CD4-positive, alpha-beta memory T cell (primary cell): ENCODE measurements at regions not wholly inside any gene's neighbourhood (a gene's known extent, or its start where the extent isn't known, plus 50 kb on each side); places are given as distances from the start of the nearest gene placed in this dataset.

ENCODE experiments used
- CTCF ChIA-PET: fragments of 350-600 bp; sonication (Branson Sonifier 250); formaldehyde crosslinking; loops from one replicate; lab custom pipeline; 2021; ENCODE audit warnings: inconsistent platforms; ENCODE audit not compliant: partially characterized antibody; lab: Charles Lee
- POLR2A ChIA-PET: fragments of 350-600 bp; sonication (Branson Sonifier 250); formaldehyde crosslinking; loops from one replicate; lab custom pipeline; 2021; ENCODE audit not compliant: partially characterized antibody; lab: Charles Lee
- DNase-seq, 5 donors: peaks; one replicate each; pipeline versions ENCODE4 v3.0.0 to v3.0.0-alpha.2; 2020 to 2022; ENCODE audit warnings: mixed read lengths in 1 of 5
- H3K27ac ChIP-seq: one replicate; pipeline ENCODE4 v1.7.0; 2013; ENCODE audit warnings: low read depth, low read length
- H3K27me3 ChIP-seq: 2 replicates; pipeline ENCODE4 v1.7.0; 2013; ENCODE audit warnings: mild to moderate bottlenecking, low read length, moderate library complexity; ENCODE audit not compliant: insufficient read depth
- H3K36me3 ChIP-seq: 2 replicates; pipeline ENCODE4 v1.7.0; 2013; ENCODE audit warnings: mild to moderate bottlenecking, low read length, moderate library complexity; ENCODE audit not compliant: insufficient read depth
- H3K4me1 ChIP-seq: 2 replicates; pipeline ENCODE4 v1.7.0; 2013; ENCODE audit warnings: mild to moderate bottlenecking, low read length, moderate library complexity; ENCODE audit not compliant: insufficient read depth
- H3K4me3 ChIP-seq, 2 donors: one replicate each; pipeline ENCODE4 v1.7.0; 2013; ENCODE audit warnings: low read length in 2 of 2, mild to moderate bottlenecking in 1 of 2
- H3K9me3 ChIP-seq, 2 donors: one replicate each; pipeline ENCODE4 v1.7.0; 2013; ENCODE audit warnings: low read length in 2 of 2, control low read depth in 1 of 2; ENCODE audit not compliant: control insufficient read depth in 1 of 2
- H3K27ac Mint-ChIP-seq, 7 donors: one replicate each; pipeline ENCODE4 v1.8.0; 2020 to 2021; ENCODE audit warnings: mixed read lengths in 7 of 7, mild to moderate bottlenecking in 6 of 7, inconsistent platforms in 3 of 7, moderate library complexity in 3 of 7
- H3K27me3 Mint-ChIP-seq, 2 donors: one replicate each; pipeline ENCODE4 v1.8.0; 2020 to 2021; ENCODE audit warnings: mixed read lengths in 2 of 2
- H3K36me3 Mint-ChIP-seq, 2 donors: one replicate each; pipeline ENCODE4 v1.8.0; 2020 to 2021; ENCODE audit warnings: mixed read lengths in 2 of 2, inconsistent platforms in 1 of 2, mild to moderate bottlenecking in 1 of 2
- H3K4me1 Mint-ChIP-seq, 4 donors: one replicate each; pipeline ENCODE4 v1.8.0; 2020 to 2021; ENCODE audit warnings: mixed read lengths in 4 of 4, mild to moderate bottlenecking in 1 of 4
- H3K4me3 Mint-ChIP-seq, 8 donors: one replicate each; pipeline ENCODE4 v1.8.0; 2020 to 2021; ENCODE audit warnings: mixed read lengths in 8 of 8, mild to moderate bottlenecking in 7 of 8, moderate library complexity in 6 of 8, inconsistent platforms in 3 of 8
- H3K9me3 Mint-ChIP-seq, 8 donors: one replicate each; pipeline ENCODE4 v1.8.0; 2020 to 2021; ENCODE audit warnings: mixed read lengths in 8 of 8, mild to moderate bottlenecking in 5 of 8, inconsistent platforms in 3 of 8, moderate library complexity in 1 of 8
- intact Hi-C: fragments of 100-400 bp; cut with micrococcal nuclease; formaldehyde crosslinking; loops from one replicate; pipeline ENCODE4 v1.15.1; 2023

- Histone ChIP-seq H3K27ac (no peak overlapping the region), H3K36me3 (no peaks in the 10 kb centered on the region), H3K4me1 (peaks cover 7% of the 10 kb centered on the region), H3K9me3 (no peaks in the 10 kb centered on the region), H3K27me3 (no peaks in the 10 kb centered on the region), H3K4me3 (no peak overlapping the region)
- no peak overlapping the region for H3K27ac Mint-ChIP-seq
- H3K36me3 Mint-ChIP-seq, result no peaks in the 10 kb centered on the region
- ChIA-PET POLR2A (no interaction called here), CTCF (interaction anchor here (1.5 kb wide), 1 partner anchor 10 kb away, joined by 4 read pairs; no protein-coding TSS in a partner anchor)
- H3K9me3 Mint-ChIP-seq, result no peaks in the 10 kb centered on the region
- H3K4me1 Mint-ChIP-seq, result peaks cover 4 to 11% (median 11%) of the 10 kb centered on the region in 4 donors
- DNase-seq, result no peak
- H3K27me3 Mint-ChIP-seq, result no peaks in the 10 kb centered on the region
- intact Hi-C loops, result no loop called here
- no peak overlapping the region for H3K4me3 Mint-ChIP-seq
Observed at GRCh38 chr4:184293552-184293951, 75.9 kb upstream of the ENPP6 start.

DNA sequence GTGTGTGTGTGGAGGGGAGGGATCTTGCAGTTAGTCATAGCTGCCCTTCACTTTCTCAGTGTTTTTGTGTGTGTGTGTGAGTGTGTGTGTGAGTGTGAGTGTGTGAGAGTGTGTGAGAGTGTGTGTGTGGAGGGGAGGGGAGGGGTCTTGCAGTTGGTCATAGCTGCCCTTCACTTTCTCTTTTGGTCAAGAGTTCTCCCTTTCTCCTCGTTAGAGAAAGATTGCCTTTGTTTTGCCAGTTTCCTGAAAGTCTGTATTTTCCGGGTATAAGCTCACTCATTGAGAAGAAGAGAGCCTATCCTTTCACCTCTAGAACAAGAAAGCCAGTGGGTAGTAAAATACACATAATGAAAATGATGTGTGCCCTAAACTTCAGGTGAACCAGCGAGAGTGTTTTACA is 75.2 kb upstream of the ENPP6 start:
- no peak for DNase-seq
- no peaks in the 10 kb centered on the region for H3K36me3 ChIP-seq
- Mint-ChIP-seq H3K4me3 (no peak overlapping the region), H3K27ac (no peak overlapping the region), H3K36me3 (no peaks in the 10 kb centered on the region), H3K9me3 (no peaks in the 10 kb centered on the region), H3K27me3 (no peaks in the 10 kb centered on the region), H3K4me1 (peaks cover 11 to 18% (median 17%) of the 10 kb centered on the region in 4 donors)
- H3K27ac ChIP-seq, result no peak overlapping the region
- no peaks in the 10 kb centered on the region for H3K9me3 ChIP-seq
- ChIA-PET CTCF (interaction anchor here (1.2 to 1.5 kb wide), 2 partner anchors 10 to 14 kb away, joined by 4 read pairs; no protein-coding TSS in a partner anchor), POLR2A (no interaction called here)
- H3K4me1 ChIP-seq, result peaks cover 14% of the 10 kb centered on the region
- intact Hi-C loops, result no loop called here
- H3K4me3 ChIP-seq, result no peak overlapping the region
- no peaks in the 10 kb centered on the region for H3K27me3 ChIP-seq

GRCh38 chr4:184292465-184292867 is 74.8 kb upstream of the ENPP6 start:
- POLR2A ChIA-PET, result no interaction called here
- H3K4me3 Mint-ChIP-seq, result no peak overlapping the region
- no peak overlapping the region for H3K27ac Mint-ChIP-seq
- H3K9me3 Mint-ChIP-seq, result no peaks in the 10 kb centered on the region
- intact Hi-C loops, result no loop called here
- no peak for DNase-seq
- no peaks in the 10 kb centered on the region for H3K27me3 ChIP-seq
- no peaks in the 10 kb centered on the region for H3K27me3 Mint-ChIP-seq
- H3K36me3 Mint-ChIP-seq, result no peaks in the 10 kb centered on the region
- no peak overlapping the region for H3K27ac ChIP-seq
- no peaks in the 10 kb centered on the region for H3K36me3 ChIP-seq
- CTCF ChIA-PET, result interaction anchor here (1.2 kb wide), 1 partner anchor 14 kb away, joined by 4 read pairs; no protein-coding TSS in a partner anchor
- no peak overlapping the region for H3K4me3 ChIP-seq
- peaks cover 12 to 22% (median 20%) of the 10 kb centered on the region in 4 donors for H3K4me1 Mint-ChIP-seq
- H3K9me3 ChIP-seq, result no peaks in the 10 kb centered on the region
- peaks cover 17% of the 10 kb centered on the region for H3K4me1 ChIP-seq

GRCh38 chr4:184289179-184289535 is 71.5 kb upstream of the ENPP6 start:
- peak overlapping the region in 1 of 8 donors; percentile 43 for H3K4me3 Mint-ChIP-seq
- H3K4me1 Mint-ChIP-seq, result peaks cover 12 to 31% (median 25%) of the 10 kb centered on the region in 4 donors
- Histone ChIP-seq H3K4me1 (peaks cover 17% of the 10 kb centered on the region), H3K9me3 (no peaks in the 10 kb centered on the region), H3K4me3 (no peak overlapping the region), H3K27me3 (no peaks in the 10 kb centered on the region), H3K36me3 (no peaks in the 10 kb centered on the region), H3K27ac (no peak overlapping the region)
- H3K27ac Mint-ChIP-seq, result peak overlapping the region in 3 of 7 donors; percentile 37 to 84 (median 59)
- H3K27me3 Mint-ChIP-seq, result no peaks in the 10 kb centered on the region
- H3K9me3 Mint-ChIP-seq, result no peaks in the 10 kb centered on the region
- POLR2A ChIA-PET, result interaction anchor here (1.3 kb wide), 1 partner anchor 21 kb away, joined by 5 read pairs; no protein-coding TSS in a partner anchor
- intact Hi-C loops, result loop anchor here (2.0 kb wide), 1 partner anchor 24 kb away; no protein-coding TSS in a partner anchor
- no peaks in the 10 kb centered on the region for H3K36me3 Mint-ChIP-seq
- CTCF ChIA-PET, result no interaction called here
- no peak for DNase-seq

GRCh38 chr4:184288451-184289178 is 70.9 kb upstream of the ENPP6 start:
- DNase-seq, result no peak
- no peaks in the 10 kb centered on the region for H3K27me3 Mint-ChIP-seq
- ChIA-PET POLR2A (interaction anchor here (1.1 to 1.3 kb wide), 3 partner anchors 20 to 360 kb away, joined by 3 to 5 read pairs (median 3); no protein-coding TSS in a partner anchor), CTCF (interaction anchor here (1.5 kb wide), 1 partner anchor 24 kb away, joined by 8 read pairs; no protein-coding TSS in a partner anchor)
- intact Hi-C loops, result loop anchor here (2.0 kb wide), 1 partner anchor 24 kb away; no protein-coding TSS in a partner anchor
- H3K4me1 Mint-ChIP-seq, result peaks cover 12 to 31% (median 25%) of the 10 kb centered on the region in 4 donors
- H3K4me3 Mint-ChIP-seq, result peak overlapping the region in 7 of 8 donors; percentile 50 to 82 (median 73)
- Histone ChIP-seq H3K4me1 (peaks cover 19% of the 10 kb centered on the region), H3K27me3 (no peaks in the 10 kb centered on the region), H3K27ac (no peak overlapping the region), H3K4me3 (no peak overlapping the region), H3K36me3 (no peaks in the 10 kb centered on the region), H3K9me3 (no peaks in the 10 kb centered on the region)
- no peaks in the 10 kb centered on the region for H3K36me3 Mint-ChIP-seq
- H3K9me3 Mint-ChIP-seq, result no peaks in the 10 kb centered on the region
- peak overlapping the region in 3 of 7 donors; percentile 0 to 73 (median 37) for H3K27ac Mint-ChIP-seq

DNA sequence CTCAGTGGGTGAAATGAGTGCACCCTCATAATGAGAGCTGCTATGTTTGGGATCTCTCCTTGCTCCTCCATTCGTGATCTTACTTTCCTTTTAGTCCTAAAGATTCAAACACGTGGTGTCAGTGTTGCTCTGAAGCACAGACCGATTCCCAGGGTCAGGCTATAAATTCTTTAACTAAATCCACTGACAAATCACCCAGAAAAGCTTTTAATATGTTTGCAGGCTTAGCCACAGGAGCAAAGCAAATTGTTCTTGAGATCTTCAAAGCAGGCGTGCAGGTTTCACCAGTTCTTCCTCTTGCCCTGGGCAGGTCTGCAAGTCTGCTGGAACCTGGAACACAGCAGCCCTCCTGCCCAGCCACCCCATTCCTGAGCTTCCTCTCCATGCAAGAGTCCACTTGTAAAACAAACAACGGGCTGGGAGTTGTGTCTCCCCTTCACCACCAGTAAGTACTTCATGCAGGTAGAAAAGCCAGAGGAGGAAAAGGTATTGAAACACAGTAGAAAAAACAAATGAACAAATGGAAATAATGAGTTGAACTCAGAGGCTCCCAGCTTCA is 70.1 kb upstream of the ENPP6 start:
- no peaks in the 10 kb centered on the region for H3K36me3 ChIP-seq
- Mint-ChIP-seq H3K4me3 (peak overlapping the region in 6 of 8 donors; percentile 22 to 82 (median 75)), H3K27me3 (no peaks in the 10 kb centered on the region), H3K27ac (peak overlapping the region in 1 of 7 donors; percentile 70), H3K9me3 (no peaks in the 10 kb centered on the region), H3K4me1 (peaks cover 15 to 36% (median 31%) of the 10 kb centered on the region in 4 donors), H3K36me3 (no peaks in the 10 kb centered on the region)
- intact Hi-C loops, result loop anchor here (2.0 kb wide), 1 partner anchor 23 kb away; no protein-coding TSS in a partner anchor
- H3K4me3 ChIP-seq, result no peak overlapping the region
- no peak overlapping the region for H3K27ac ChIP-seq
- DNase-seq, result no peak
- H3K27me3 ChIP-seq, result no peaks in the 10 kb centered on the region
- CTCF ChIA-PET, result interaction anchor here (1.0 to 1.5 kb wide), 5 partner anchors 13 to 101 kb away, joined by 3 to 8 read pairs (median 4); no protein-coding TSS in a partner anchor
- peaks cover 28% of the 10 kb centered on the region for H3K4me1 ChIP-seq
- H3K9me3 ChIP-seq, result no peaks in the 10 kb centered on the region
- POLR2A ChIA-PET, result interaction anchor here (1.0 to 1.3 kb wide), 5 partner anchors 19 to 361 kb away, joined by 3 to 5 read pairs (median 3); no protein-coding TSS in a partner anchor

DNA sequence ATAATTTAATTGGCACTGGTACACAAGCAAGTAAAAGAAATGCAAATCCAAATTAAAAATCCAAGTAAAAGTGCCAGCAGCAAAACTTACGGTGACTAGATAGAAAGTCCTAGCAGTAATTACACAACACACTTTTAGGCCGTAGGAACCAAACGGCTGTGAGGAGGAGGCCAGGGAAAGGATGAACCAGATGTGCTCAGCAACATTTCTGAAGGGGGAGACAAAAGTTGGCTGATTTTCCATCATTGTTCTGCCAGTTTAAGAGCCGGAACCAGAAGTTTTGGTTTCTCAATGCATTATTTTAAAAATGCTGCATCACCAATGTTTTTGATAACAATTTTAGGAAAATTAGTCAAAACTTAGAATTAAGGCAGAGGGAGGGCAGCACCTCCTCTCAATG is 68.7 kb upstream of the ENPP6 start:
- intact Hi-C loops, result no loop called here
- H3K4me1 ChIP-seq, result peaks cover 42% of the 10 kb centered on the region
- H3K4me1 Mint-ChIP-seq, result peaks cover 27 to 51% (median 44%) of the 10 kb centered on the region in 4 donors
- no peak overlapping the region for H3K4me3 ChIP-seq
- H3K9me3 ChIP-seq, result no peaks in the 10 kb centered on the region
- H3K27me3 Mint-ChIP-seq, result no peaks in the 10 kb centered on the region
- no peaks in the 10 kb centered on the region for H3K36me3 ChIP-seq
- no peak overlapping the region for H3K4me3 Mint-ChIP-seq
- no peaks in the 10 kb centered on the region for H3K36me3 Mint-ChIP-seq
- CTCF ChIA-PET, result interaction anchor here (1.3 kb wide), 1 partner anchor 35 kb away, joined by 4 read pairs; no protein-coding TSS in a partner anchor
- no peak for DNase-seq
- H3K27ac Mint-ChIP-seq, result peak overlapping the region in 1 of 7 donors; percentile 61
- no peaks in the 10 kb centered on the region for H3K27me3 ChIP-seq
- H3K27ac ChIP-seq, result no peak overlapping the region
- POLR2A ChIA-PET, result no interaction called here
- H3K9me3 Mint-ChIP-seq, result no peaks in the 10 kb centered on the region
